Activated CD4-positive, alpha-beta memory T cell treated with anti-CD3 and anti-CD28 coated beads for 36 hours (primary cell): ENCODE measurements at regions not wholly inside any gene's neighbourhood (a gene's known extent, or its start where the extent isn't known, plus 50 kb on each side); places are given as distances from the start of the nearest gene placed in this dataset.

Source experiments
- CTCF ChIA-PET: fragments of 350-600 bp; sonication (Branson Sonifier 250); formaldehyde crosslinking; loops from one replicate; lab custom pipeline; 2021; ENCODE audit warnings: antibody characterized with exemption, inconsistent platforms; lab: Charles Lee
- POLR2A ChIA-PET: fragments of 350-600 bp; sonication (Branson Sonifier 250); formaldehyde crosslinking; loops from one replicate; lab custom pipeline; 2021; ENCODE audit warnings: antibody characterized with exemption; lab: Charles Lee
- DNase-seq: peaks from one replicate; pipeline ENCODE4 v3.0.0-alpha.2; 2020
- H3K27ac Mint-ChIP-seq: one replicate; pipeline ENCODE4 v1.8.0; 2021; ENCODE audit warnings: mixed read lengths
- H3K27me3 Mint-ChIP-seq: one replicate; pipeline ENCODE4 v1.8.0; 2021; ENCODE audit warnings: mixed read lengths
- H3K36me3 Mint-ChIP-seq: one replicate; pipeline ENCODE4 v1.8.0; 2021; ENCODE audit warnings: mixed read lengths
- H3K4me1 Mint-ChIP-seq: one replicate; pipeline ENCODE4 v1.8.0; 2021; ENCODE audit warnings: low read depth, mixed read lengths
- H3K4me3 Mint-ChIP-seq: one replicate; pipeline ENCODE4 v1.8.0; 2021; ENCODE audit warnings: mild to moderate bottlenecking, mixed read lengths
- H3K9me3 Mint-ChIP-seq: one replicate; pipeline ENCODE4 v1.8.0; 2021; ENCODE audit warnings: mixed read lengths
- intact Hi-C: fragments of 100-400 bp; cut with micrococcal nuclease; formaldehyde crosslinking; loops from one replicate; pipeline ENCODE4 v1.15.1; 2023

DNA sequence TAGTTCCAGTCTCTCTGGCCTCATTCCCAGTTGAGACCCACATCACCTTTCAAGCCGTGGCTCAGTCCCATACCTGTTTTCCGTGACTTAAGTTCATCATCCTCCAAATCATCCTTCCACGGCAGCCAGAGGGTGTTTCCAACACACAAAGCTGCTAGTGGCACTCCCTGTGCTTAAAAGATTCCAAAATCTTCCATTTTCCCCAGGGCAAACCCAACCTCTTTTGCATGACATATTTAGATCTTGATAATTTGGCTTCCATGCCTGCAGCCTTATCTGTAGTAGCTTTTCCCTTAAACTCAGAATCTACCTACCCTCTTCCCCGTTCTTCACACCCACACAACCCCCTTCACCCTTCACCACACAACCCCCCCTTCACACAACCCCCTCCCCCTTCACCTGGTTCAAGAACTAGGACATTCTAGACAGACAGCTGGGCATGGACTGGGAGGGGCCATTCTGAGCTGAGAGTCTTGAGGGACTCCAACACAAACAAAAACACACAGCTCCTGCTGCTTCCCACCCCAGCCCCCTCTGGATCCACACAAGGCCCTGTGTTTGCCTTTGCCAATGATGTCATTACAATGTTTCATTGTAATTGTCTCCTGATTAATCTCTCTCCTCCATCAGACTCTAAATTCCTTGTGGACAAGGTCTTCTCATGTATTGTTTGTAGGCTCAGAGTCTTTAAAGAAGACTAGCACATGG lies 268.2 kb downstream of the SH3GL2 start:
- no peak for DNase-seq
- ChIA-PET POLR2A (no interaction called here), CTCF (no interaction called here)
- no peaks in the 10 kb centered on the region for H3K27me3 Mint-ChIP-seq
- H3K4me1 Mint-ChIP-seq, result no peaks in the 10 kb centered on the region
- H3K36me3 Mint-ChIP-seq, result no peaks in the 10 kb centered on the region
- intact Hi-C loops, result no loop called here
- H3K4me3 Mint-ChIP-seq, result no peak overlapping the region
- H3K27ac Mint-ChIP-seq, result no peak overlapping the region
- H3K9me3 Mint-ChIP-seq, result peaks cover 18% of the 10 kb centered on the region

DNA sequence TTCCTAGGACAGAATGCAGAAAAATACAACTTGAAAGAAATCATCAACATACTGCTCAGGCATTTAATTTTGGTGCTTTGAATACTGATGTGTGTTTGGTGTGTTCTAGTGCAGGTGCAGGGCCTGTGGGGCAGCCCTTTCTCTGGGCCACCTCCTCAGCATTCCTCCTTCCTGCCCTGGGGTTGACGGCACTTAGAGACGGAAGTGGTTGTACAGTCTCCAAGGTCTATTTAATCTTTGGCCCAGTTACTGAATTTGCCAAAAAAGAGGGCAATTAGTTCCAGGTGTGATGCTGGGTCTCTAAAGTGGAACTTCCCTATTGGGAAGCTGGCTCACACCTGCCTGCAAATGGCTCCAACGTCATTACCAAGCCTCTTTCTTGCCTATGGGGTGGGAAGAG lies 269.0 kb downstream of the SH3GL2 start:
- no peaks in the 10 kb centered on the region for H3K27me3 Mint-ChIP-seq
- intact Hi-C loops, result no loop called here
- ChIA-PET POLR2A (no interaction called here), CTCF (no interaction called here)
- H3K27ac Mint-ChIP-seq, result no peak overlapping the region
- H3K9me3 Mint-ChIP-seq, result peaks cover 18% of the 10 kb centered on the region
- DNase-seq, result no peak
- H3K36me3 Mint-ChIP-seq, result no peaks in the 10 kb centered on the region
- no peaks in the 10 kb centered on the region for H3K4me1 Mint-ChIP-seq
- H3K4me3 Mint-ChIP-seq, result no peak overlapping the region

DNA sequence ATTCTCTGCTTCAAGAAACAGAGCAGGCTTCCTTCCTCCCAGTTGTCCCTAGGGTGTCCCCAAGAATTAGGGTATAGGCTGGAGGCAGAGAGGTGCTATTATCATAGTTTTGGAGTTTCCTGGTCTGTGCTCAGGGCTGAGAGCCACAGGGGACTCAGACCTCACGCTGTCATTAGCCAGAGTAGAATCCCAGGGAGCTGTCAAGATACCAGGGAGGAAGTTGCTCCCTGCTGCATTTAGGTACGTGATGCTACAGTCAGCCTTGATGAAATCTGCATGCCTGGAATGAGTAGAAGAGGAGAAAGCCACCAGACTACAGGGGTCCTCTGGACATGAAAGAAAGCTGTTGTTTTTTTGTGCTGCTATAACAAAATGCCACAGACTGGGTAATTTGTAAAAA lies 273.2 kb downstream of the SH3GL2 start:
- peaks cover 3% of the 10 kb centered on the region for H3K9me3 Mint-ChIP-seq
- intact Hi-C loops, result no loop called here
- no peak for DNase-seq
- ChIA-PET POLR2A (no interaction called here), CTCF (no interaction called here)
- no peaks in the 10 kb centered on the region for H3K4me1 Mint-ChIP-seq
- no peak overlapping the region for H3K4me3 Mint-ChIP-seq
- H3K27me3 Mint-ChIP-seq, result no peaks in the 10 kb centered on the region
- no peaks in the 10 kb centered on the region for H3K36me3 Mint-ChIP-seq
- no peak overlapping the region for H3K27ac Mint-ChIP-seq

DNA sequence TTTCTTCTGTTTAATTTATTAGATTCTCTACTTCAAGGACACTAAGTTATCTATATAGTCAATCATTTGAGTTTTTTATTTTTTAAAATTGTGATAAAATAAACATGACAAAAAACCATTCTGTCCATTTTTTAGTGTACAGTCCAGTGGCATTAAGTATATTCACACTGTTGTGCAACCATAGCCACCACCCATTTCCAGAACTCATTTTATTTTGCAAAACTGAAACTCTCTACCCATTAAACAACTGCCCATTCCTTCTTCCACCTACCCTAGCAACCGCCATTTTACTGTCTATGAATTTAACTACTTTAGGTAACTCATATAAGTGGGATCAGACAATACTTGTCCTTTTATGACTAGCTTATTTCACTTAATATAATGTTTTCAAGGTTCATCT lies 275.6 kb downstream of the SH3GL2 start:
- Mint-ChIP-seq H3K4me1 (no peaks in the 10 kb centered on the region), H3K9me3 (peaks cover 3% of the 10 kb centered on the region), H3K36me3 (no peaks in the 10 kb centered on the region), H3K27me3 (no peaks in the 10 kb centered on the region), H3K4me3 (no peak overlapping the region), H3K27ac (no peak overlapping the region)
- POLR2A ChIA-PET, result no interaction called here
- DNase-seq, result no peak
- intact Hi-C loops, result no loop called here
- CTCF ChIA-PET, result no interaction called here

DNA sequence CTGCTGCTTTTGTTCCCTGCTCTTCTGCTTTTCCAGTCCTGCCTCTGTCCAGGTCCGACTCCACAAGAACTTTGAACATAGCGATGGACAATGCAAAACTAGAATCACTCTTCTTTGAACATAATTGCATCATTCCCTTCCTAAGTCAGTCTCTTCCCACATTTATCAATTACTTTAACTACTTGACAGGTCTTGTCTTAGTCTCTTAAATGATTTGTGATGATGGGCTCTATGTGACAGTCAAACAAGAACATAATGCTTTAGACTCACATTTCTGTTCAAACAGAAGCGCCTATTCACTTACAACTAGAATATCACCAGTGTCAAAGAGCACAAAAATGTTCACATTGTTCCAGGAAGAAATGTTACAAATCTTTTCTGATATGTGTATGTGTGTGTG lies 278.1 kb downstream of the SH3GL2 start:
- Mint-ChIP-seq H3K4me3 (no peak overlapping the region), H3K4me1 (no peaks in the 10 kb centered on the region), H3K36me3 (no peaks in the 10 kb centered on the region), H3K9me3 (peaks cover 3% of the 10 kb centered on the region), H3K27ac (no peak overlapping the region), H3K27me3 (no peaks in the 10 kb centered on the region)
- CTCF ChIA-PET, result no interaction called here
- POLR2A ChIA-PET, result no interaction called here
- intact Hi-C loops, result no loop called here
- no peak for DNase-seq

DNA sequence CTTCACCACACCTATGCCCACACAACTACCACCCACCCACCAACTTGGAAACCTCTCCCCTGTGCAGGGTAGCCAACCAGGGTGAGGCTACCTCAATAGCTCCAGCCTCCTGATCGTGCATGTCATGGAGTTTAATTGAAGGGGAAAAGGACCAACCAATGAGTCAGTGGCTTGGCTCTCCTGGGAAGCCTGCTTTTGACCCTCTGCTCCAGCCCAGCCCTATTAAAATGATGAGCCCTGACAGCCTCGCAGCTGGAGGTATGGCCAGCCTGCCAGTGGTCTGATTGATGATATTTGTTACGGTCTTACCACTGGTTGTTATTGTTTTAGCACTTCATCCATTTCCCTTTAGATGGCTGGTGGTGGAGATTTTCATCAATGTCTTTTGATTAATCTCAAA lies 280.4 kb downstream of the SH3GL2 start:
- no peak for DNase-seq
- CTCF ChIA-PET, result no interaction called here
- Mint-ChIP-seq H3K27ac (no peak overlapping the region), H3K36me3 (no peaks in the 10 kb centered on the region), H3K4me1 (no peaks in the 10 kb centered on the region), H3K27me3 (no peaks in the 10 kb centered on the region), H3K4me3 (no peak overlapping the region), H3K9me3 (peaks cover 3% of the 10 kb centered on the region)
- POLR2A ChIA-PET, result no interaction called here
- intact Hi-C loops, result no loop called here

DNA sequence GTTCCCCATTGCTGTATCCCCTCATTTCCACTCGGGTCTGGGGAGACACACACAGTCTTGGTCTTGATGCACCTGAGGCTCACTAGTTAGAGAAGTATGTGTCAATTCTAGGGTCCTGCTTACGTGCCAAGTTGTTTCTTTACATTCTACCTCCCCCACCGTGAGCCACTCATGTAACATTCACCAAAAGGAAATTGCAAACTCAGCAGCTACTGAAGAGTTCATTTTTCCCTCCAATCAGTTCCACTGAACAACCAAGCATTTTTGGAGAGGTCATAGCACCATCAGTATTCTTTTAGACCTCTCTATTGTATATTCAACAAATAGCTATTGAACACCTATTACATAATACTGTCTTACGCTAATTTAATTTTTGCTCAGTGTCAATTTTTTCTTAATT lies 281.1 kb downstream of the SH3GL2 start:
- POLR2A ChIA-PET, result no interaction called here
- intact Hi-C loops, result no loop called here
- no peak for DNase-seq
- Mint-ChIP-seq H3K27ac (no peak overlapping the region), H3K4me3 (no peak overlapping the region), H3K9me3 (peaks cover 3% of the 10 kb centered on the region), H3K4me1 (no peaks in the 10 kb centered on the region), H3K36me3 (no peaks in the 10 kb centered on the region), H3K27me3 (no peaks in the 10 kb centered on the region)
- CTCF ChIA-PET, result no interaction called here

DNA sequence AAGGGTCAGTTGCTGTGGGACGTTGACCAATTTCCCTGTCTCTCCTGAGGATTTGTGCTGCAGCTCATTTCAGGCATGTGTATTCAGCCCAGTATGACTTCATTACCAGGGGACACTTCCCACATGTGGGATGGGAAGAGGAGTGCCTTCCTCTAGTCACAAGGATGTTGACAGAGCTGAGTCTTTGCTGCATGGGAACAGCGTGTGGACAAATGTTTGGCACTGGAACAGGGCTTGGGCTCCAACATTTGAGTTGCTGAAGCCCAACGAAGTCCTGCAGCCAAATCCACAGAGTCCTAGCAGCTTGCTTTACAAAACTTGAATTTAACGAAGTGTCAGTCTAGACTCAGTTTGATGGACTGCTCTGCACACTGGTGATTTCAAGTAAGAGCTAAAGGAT lies 283.2 kb downstream of the SH3GL2 start:
- no peaks in the 10 kb centered on the region for H3K9me3 Mint-ChIP-seq
- no peak for DNase-seq
- CTCF ChIA-PET, result interaction anchor here (0.7 kb wide), 1 partner anchor 51 kb away, joined by 3 read pairs; no protein-coding TSS in a partner anchor
- POLR2A ChIA-PET, result no interaction called here
- no peaks in the 10 kb centered on the region for H3K27me3 Mint-ChIP-seq
- intact Hi-C loops, result no loop called here
- H3K4me1 Mint-ChIP-seq, result no peaks in the 10 kb centered on the region
- no peak overlapping the region for H3K27ac Mint-ChIP-seq
- no peak overlapping the region for H3K4me3 Mint-ChIP-seq
- no peaks in the 10 kb centered on the region for H3K36me3 Mint-ChIP-seq

DNA sequence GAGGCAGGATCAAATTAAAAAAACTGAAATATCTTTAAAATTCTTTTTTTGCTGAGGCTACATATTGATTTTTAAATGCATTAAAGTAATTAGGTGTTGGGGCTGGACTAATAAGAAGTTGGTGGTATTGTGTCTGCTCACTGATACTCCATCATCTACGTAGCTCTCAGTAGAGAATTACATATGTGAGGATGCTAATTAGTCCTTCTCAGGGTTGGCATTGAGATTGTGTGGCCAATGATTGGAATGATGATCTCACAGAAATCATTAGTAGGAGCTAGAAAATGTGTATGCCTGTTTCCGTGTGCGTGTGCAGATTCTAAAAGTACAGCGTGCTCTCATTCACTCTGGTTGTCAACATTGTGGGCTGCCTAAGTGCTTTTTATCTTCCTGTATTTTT lies 283.8 kb downstream of the SH3GL2 start:
- POLR2A ChIA-PET, result no interaction called here
- no peaks in the 10 kb centered on the region for H3K36me3 Mint-ChIP-seq
- no peaks in the 10 kb centered on the region for H3K27me3 Mint-ChIP-seq
- intact Hi-C loops, result no loop called here
- no peaks in the 10 kb centered on the region for H3K9me3 Mint-ChIP-seq
- no peaks in the 10 kb centered on the region for H3K4me1 Mint-ChIP-seq
- no peak for DNase-seq
- no peak overlapping the region for H3K4me3 Mint-ChIP-seq
- no peak overlapping the region for H3K27ac Mint-ChIP-seq
- CTCF ChIA-PET, result no interaction called here

DNA sequence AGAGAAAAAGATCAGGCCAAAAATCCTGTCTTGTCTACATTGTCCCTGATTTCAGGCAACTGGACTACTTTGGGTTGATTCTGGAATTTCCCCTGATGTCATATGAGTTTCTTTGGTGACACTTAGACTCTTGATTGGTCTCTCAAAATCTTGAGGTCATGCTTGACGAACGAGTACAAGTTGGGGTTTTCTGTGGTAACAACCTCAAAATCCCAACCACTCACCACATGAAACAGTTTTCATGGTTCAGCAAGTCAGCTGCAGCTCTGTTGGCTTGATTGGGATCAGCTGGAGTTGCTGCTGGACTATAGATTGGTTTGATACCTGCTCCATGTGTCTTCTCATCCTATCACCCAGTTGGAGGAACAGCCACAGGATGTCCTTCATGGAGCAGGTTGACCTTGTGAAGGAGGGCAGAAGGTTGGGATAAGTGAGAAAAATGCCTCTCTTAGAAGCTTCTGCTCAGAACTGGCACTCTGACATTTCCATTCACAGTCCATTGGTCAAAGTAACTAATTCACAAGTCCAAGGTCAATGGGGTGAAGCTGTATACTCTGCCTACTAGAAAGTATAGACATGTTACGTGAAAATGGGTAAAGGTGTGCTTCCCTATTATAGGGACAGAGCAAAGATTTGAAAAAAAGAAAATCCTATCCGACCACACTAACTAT lies 284.5 kb downstream of the SH3GL2 start:
- intact Hi-C loops, result no loop called here
- POLR2A ChIA-PET, result no interaction called here
- no peak overlapping the region for H3K27ac Mint-ChIP-seq
- H3K27me3 Mint-ChIP-seq, result no peaks in the 10 kb centered on the region
- DNase-seq, result no peak
- no peaks in the 10 kb centered on the region for H3K9me3 Mint-ChIP-seq
- CTCF ChIA-PET, result no interaction called here
- H3K4me1 Mint-ChIP-seq, result no peaks in the 10 kb centered on the region
- H3K4me3 Mint-ChIP-seq, result no peak overlapping the region
- no peaks in the 10 kb centered on the region for H3K36me3 Mint-ChIP-seq

DNA sequence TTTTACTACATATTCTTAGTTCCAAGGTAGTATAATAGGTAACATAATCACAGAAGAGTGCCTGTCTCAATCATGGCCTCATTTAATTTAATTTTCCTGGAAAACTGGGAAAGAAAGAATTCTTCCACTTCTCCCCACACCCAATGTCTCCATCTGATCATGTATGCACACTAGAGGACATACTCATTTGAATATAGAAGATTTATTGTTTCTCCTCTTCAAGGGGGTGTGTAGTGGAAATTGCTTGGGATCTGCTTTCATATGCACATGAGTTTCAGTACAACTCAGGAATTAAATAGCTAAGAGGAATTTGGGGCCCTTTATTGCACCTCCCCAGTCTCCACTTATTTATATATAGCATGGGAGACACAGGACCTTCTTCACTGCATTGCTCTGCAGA lies 285.1 kb downstream of the SH3GL2 start:
- Mint-ChIP-seq H3K27ac (no peak overlapping the region), H3K4me1 (no peaks in the 10 kb centered on the region), H3K36me3 (no peaks in the 10 kb centered on the region), H3K27me3 (no peaks in the 10 kb centered on the region), H3K9me3 (no peaks in the 10 kb centered on the region), H3K4me3 (no peak overlapping the region)
- intact Hi-C loops, result no loop called here
- ChIA-PET CTCF (no interaction called here), POLR2A (no interaction called here)
- DNase-seq, result no peak

DNA sequence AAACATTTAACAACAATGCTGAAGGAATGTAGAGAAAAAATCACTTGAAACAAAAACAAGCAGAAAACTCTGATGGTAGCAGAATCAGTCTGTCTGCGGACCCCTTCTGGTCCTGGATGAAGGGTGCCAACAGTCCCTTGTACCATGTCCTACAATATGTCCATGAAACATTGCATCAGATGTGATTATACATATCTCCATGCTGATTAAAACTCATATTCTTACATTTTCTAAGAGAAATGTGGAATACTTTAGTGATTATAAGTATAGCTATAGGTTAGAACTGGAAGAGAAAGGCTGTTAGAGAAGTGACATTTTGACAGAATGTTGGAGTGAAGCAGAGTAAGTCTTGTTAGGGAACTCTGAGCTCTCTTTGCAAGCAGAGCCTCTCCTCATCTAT lies 286.1 kb downstream of the SH3GL2 start:
- Mint-ChIP-seq H3K27ac (no peak overlapping the region), H3K36me3 (no peaks in the 10 kb centered on the region), H3K27me3 (no peaks in the 10 kb centered on the region), H3K4me3 (no peak overlapping the region), H3K9me3 (no peaks in the 10 kb centered on the region), H3K4me1 (no peaks in the 10 kb centered on the region)
- no peak for DNase-seq
- ChIA-PET POLR2A (no interaction called here), CTCF (no interaction called here)
- intact Hi-C loops, result no loop called here

DNA sequence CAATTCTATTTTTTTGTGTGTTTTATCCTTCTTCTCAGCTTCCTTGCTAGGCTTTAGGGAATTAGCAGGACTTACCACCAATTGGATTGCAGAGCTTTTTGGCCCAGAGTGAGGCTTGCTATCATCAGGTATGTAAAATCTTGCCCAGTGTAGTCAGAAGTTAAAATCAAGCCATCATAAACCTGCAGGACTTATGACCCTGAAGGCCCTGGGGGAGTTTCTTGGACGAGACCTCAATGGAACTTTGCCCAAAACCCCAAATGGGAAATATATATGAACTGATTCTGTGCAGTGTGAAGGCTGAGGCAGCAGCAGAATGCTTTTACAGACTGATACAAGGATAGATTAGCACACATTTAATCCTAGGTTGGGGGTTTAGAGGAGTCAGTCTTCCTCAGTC lies 287.0 kb downstream of the SH3GL2 start:
- intact Hi-C loops, result no loop called here
- Mint-ChIP-seq H3K4me1 (no peaks in the 10 kb centered on the region), H3K27me3 (no peaks in the 10 kb centered on the region), H3K4me3 (no peak overlapping the region), H3K36me3 (no peaks in the 10 kb centered on the region), H3K9me3 (no peaks in the 10 kb centered on the region), H3K27ac (no peak overlapping the region)
- POLR2A ChIA-PET, result interaction anchor here (0.6 kb wide), 1 partner anchor 88 kb away, joined by 3 read pairs; no protein-coding TSS in a partner anchor
- no peak for DNase-seq
- CTCF ChIA-PET, result no interaction called here
